ENCODE measurements at regions not wholly inside any gene's neighbourhood (a gene's known extent, or its start where the extent isn't known, plus 50 kb on each side); places are given as distances from the start of the nearest gene placed in this dataset.

DNA sequence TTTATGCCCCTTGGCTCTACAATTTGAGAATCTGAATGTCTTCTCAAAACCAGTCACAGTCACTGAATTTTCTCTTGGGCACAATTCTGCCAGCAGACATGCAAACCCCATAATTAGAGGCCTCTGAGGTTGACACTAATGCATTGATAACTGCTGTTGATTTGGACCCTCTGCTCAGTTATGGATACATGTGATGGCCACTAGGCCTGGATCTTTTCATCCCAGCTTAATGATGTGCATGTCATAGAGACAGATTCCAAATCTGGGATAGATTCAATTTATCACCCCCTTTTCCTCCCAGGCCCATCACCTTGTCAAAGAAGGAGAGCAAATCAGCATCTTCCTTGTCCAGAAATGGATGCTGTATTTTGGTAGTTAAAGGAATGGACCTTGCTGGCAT is 92.2 kb downstream of the C11orf91 start:
- Histone ChIP-seq H2BK20ac (ENCODE audit: low read depth, low read length, poor library complexity, severe bottlenecking) (no peak overlapping the region), H4K8ac (replicated peaks; ENCODE audit: insufficient read length, low read depth, low read length) (no peak overlapping the region), H3K9ac (ENCODE audit: extremely low read depth, insufficient read length, low read length) (no peak overlapping the region)

More for the DNA sequence above, 92.2 kb downstream of the C11orf91 start:
- no peak overlapping the region for H2AFZ ChIP-seq (ENCODE audit: low read length)
- Mint-ChIP-seq H3K9me3 (no peaks in the 10 kb centered on the region), H3K36me3 (ENCODE audit: insufficient read depth in 1 of 3, low read depth in 3 of 3) (no peaks in the 10 kb centered on the region; a peak in 1 of 7 replicates), H3K4me3 (no peak overlapping the region), H3K27ac (no peak overlapping the region), H3K27me3 (ENCODE audit: low read depth) (no peaks in the 10 kb centered on the region), H3K4me1 (peaks cover 0 to 3% of the 10 kb centered on the region in 2 experiments; a peak in 3 of 4 replicates)
- H3T11ph ChIP-seq (ENCODE audit: low read length): no peak overlapping the region
- H3K56ac ChIP-seq (ENCODE audit: insufficient read length, low read depth, low read length): no peak overlapping the region
- no peak overlapping the region for H3K4me2 ChIP-seq (ENCODE audit: insufficient read depth, insufficient read length, low read length)
- no peak overlapping the region for H3K14ac ChIP-seq (ENCODE audit: insufficient read depth, low read length)
- no peak overlapping the region for H3K23ac ChIP-seq (ENCODE audit: insufficient read length, low read depth, low read length)
- H3K4me1 ChIP-seq (ENCODE audit: insufficient read depth, low read length): no peaks in the 10 kb centered on the region
- H2BK120ac ChIP-seq (ENCODE audit: low read depth, low read length, poor library complexity, severe bottlenecking): no peak overlapping the region
- no peak overlapping the region for H4K5ac ChIP-seq (ENCODE audit: insufficient read length, low read depth, low read length)
- no peaks in the 10 kb centered on the region for H3K79me1 ChIP-seq (ENCODE audit: insufficient read depth, low read depth, low read length, poor library complexity, severe bottlenecking)
- no peak overlapping the region for H2BK5ac ChIP-seq (ENCODE audit: insufficient read length, low read length)
- H3K79me2 ChIP-seq (ENCODE audit: insufficient read depth, low read length): no peaks in the 10 kb centered on the region
- no peak for DNase-seq
- no peak overlapping the region for H4K91ac ChIP-seq (ENCODE audit: insufficient read length, low read depth, low read length)
- H3K4ac ChIP-seq (ENCODE audit: low read depth, low read length): no peak overlapping the region
- H4K20me1 ChIP-seq (ENCODE audit: control insufficient read depth, insufficient read depth, insufficient read length): no peaks in the 10 kb centered on the region
- H3K27me3 ChIP-seq (ENCODE audit: insufficient read depth, low read length): no peaks in the 10 kb centered on the region
- TF ChIP-seq, protein P1, sequence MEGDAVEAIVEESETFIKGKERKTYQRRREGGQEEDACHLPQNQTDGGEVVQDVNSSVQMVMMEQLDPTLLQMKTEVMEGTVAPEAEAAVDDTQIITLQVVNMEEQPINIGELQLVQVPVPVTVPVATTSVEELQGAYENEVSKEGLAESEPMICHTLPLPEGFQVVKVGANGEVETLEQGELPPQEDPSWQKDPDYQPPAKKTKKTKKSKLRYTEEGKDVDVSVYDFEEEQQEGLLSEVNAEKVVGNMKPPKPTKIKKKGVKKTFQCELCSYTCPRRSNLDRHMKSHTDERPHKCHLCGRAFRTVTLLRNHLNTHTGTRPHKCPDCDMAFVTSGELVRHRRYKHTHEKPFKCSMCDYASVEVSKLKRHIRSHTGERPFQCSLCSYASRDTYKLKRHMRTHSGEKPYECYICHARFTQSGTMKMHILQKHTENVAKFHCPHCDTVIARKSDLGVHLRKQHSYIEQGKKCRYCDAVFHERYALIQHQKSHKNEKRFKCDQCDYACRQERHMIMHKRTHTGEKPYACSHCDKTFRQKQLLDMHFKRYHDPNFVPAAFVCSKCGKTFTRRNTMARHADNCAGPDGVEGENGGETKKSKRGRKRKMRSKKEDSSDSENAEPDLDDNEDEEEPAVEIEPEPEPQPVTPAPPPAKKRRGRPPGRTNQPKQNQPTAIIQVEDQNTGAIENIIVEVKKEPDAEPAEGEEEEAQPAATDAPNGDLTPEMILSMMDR (conservative IDR thresholded peaks at IDR 0.05): no peak
- no peaks in the 10 kb centered on the region for H3K23me2 ChIP-seq (ENCODE audit: insufficient read length, low read depth, low read length, poor library complexity, severe bottlenecking)
- no peaks in the 10 kb centered on the region for H3K9me3 ChIP-seq (ENCODE audit: control insufficient read depth, low read depth, low read length)
- H3K18ac ChIP-seq (ENCODE audit: insufficient read length, low read depth, low read length): no peak overlapping the region
- H2BK12ac ChIP-seq (ENCODE audit: insufficient read length, low read depth, low read length): no peak overlapping the region
- no peak overlapping the region for H2BK15ac ChIP-seq (ENCODE audit: low read depth, low read length)
- no peak overlapping the region for H3K27ac ChIP-seq (ENCODE audit: insufficient read length, low read depth, low read length)
- no peak overlapping the region for H2AK5ac ChIP-seq (ENCODE audit: insufficient read length, low read length)
